ENCODE measurements at regions not wholly inside any gene's neighbourhood (a gene's known extent, or its start where the extent isn't known, plus 50 kb on each side); places are given as distances from the start of the nearest gene placed in this dataset.
A peak's percentile ranks its signal among the peaks of the same experiment; 100 is the strongest.

GRCh38 chr1:229848752-229849677 is 218.0 kb upstream of the GALNT2 start:
- Histone ChIP-seq H3K9me3 (ENCODE audit: control insufficient read depth, insufficient read depth, low read length) (no peaks in the 10 kb centered on the region), H3K27ac (ENCODE audit: low read length) (no peak overlapping the region), H3K36me3 (ENCODE audit: control insufficient read depth, insufficient read depth, low read length) (no peaks in the 10 kb centered on the region), H3K4me1 (ENCODE audit: control insufficient read depth, insufficient read depth, low read length) (no peaks in the 10 kb centered on the region), H3K4me3 (ENCODE audit: low read length) (no peak overlapping the region), H3K27me3 (ENCODE audit: control insufficient read depth, insufficient read depth, low read length) (no peaks in the 10 kb centered on the region)
- Mint-ChIP-seq H3K36me3 (no peaks in the 10 kb centered on the region), H3K27me3 (ENCODE audit: low read depth in 2 of 2) (peaks cover 6 to 18% of the 10 kb centered on the region in 2 donors), H3K9me3 (no peaks in the 10 kb centered on the region), H3K4me1 (no peaks in the 10 kb centered on the region), H3K27ac (no peak overlapping the region), H3K4me3 (no peak overlapping the region)
- ATAC-seq (no peak), DNase-seq (peak in 1 of 2 donors; percentile 21)
- 77% methylated on average over 8 of the region's 9 CpGs for WGBS (ENCODE audit: insufficient coverage)
- TF ChIP-seq CTCF (IDR thresholded peaks at IDR 0.05), result peak; percentile 35
- intact Hi-C loops (cut with micrococcal nuclease), result no loop called here

GRCh38 chr1:229851511-229851910 is 215.5 kb upstream of the GALNT2 start:
- intact Hi-C loops (cut with micrococcal nuclease), result no loop called here
- Mint-ChIP-seq H3K4me3 (no peak overlapping the region), H3K27me3 (ENCODE audit: low read depth in 2 of 2) (peaks cover 0 to 3% of the 10 kb centered on the region in 2 donors), H3K9me3 (no peaks in the 10 kb centered on the region), H3K4me1 (peaks cover 8% of the 10 kb centered on the region in 2 donors), H3K27ac (no peak overlapping the region), H3K36me3 (no peaks in the 10 kb centered on the region)
- TF ChIP-seq CTCF (IDR thresholded peaks at IDR 0.05), result no peak
- H3K4me1 ChIP-seq (ENCODE audit: control insufficient read depth, insufficient read depth, low read length), result peaks cover 4% of the 10 kb centered on the region
- no peak for DNase-seq
- no peak overlapping the region for H3K27ac ChIP-seq (ENCODE audit: low read length)
- no peaks in the 10 kb centered on the region for H3K9me3 ChIP-seq (ENCODE audit: control insufficient read depth, insufficient read depth, low read length)
- no peak for ATAC-seq
- H3K27me3 ChIP-seq (ENCODE audit: control insufficient read depth, insufficient read depth, low read length), result no peaks in the 10 kb centered on the region
- H3K4me3 ChIP-seq (ENCODE audit: low read length), result no peak overlapping the region
- no peaks in the 10 kb centered on the region for H3K36me3 ChIP-seq (ENCODE audit: control insufficient read depth, insufficient read depth, low read length)
- WGBS (ENCODE audit: insufficient coverage), result 88% methylated on average over 6 of the region's 6 CpGs

- Mint-ChIP-seq H3K4me3 (no peak overlapping the region), H3K9me3 (no peaks in the 10 kb centered on the region), H3K36me3 (no peaks in the 10 kb centered on the region), H3K4me1 (peaks cover 8% of the 10 kb centered on the region in 2 donors), H3K27ac (no peak overlapping the region), H3K27me3 (ENCODE audit: low read depth in 2 of 2) (peaks cover 0 to 3% of the 10 kb centered on the region in 2 donors)
- no peak for DNase-seq
- no CpG with 5 or more reads among the region's 3 CpGs for WGBS (ENCODE audit: insufficient coverage)
- TF ChIP-seq CTCF (IDR thresholded peaks at IDR 0.05), result no peak
- intact Hi-C loops (cut with micrococcal nuclease), result no loop called here
- Histone ChIP-seq H3K36me3 (ENCODE audit: control insufficient read depth, insufficient read depth, low read length) (no peaks in the 10 kb centered on the region), H3K27me3 (ENCODE audit: control insufficient read depth, insufficient read depth, low read length) (no peaks in the 10 kb centered on the region), H3K4me3 (ENCODE audit: low read length) (no peak overlapping the region), H3K9me3 (ENCODE audit: control insufficient read depth, insufficient read depth, low read length) (no peaks in the 10 kb centered on the region), H3K27ac (ENCODE audit: low read length) (no peak overlapping the region), H3K4me1 (ENCODE audit: control insufficient read depth, insufficient read depth, low read length) (peaks cover 5% of the 10 kb centered on the region)
- no peak for ATAC-seq
Observed at GRCh38 chr1:229853751-229854150, 213.3 kb upstream of the GALNT2 start.
